ENCODE measurements at regions not wholly inside any gene's neighbourhood (a gene's known extent, or its start where the extent isn't known, plus 50 kb on each side); places are given as distances from the start of the nearest gene placed in this dataset.

DNA sequence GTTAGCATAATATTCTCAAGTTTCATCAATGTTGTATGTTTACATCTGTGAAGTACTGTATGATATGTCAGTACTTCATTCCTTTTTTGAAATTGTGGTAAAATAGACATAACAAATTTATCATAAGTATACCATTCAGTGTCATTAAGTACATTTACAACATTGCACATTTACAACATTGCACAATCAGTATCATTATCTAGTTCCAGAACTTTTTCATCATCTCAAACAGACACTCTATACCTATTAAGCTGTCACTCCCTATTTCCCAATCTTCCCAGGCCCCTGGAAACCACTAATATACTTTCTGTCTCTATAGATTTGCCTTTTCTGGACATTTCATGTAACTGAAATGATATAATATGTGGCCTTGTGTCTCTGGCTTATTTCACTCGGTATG lies 75.1 kb upstream of the ATG10 start:
- Histone ChIP-seq H3K79me2 (ENCODE audit: control insufficient read depth, insufficient read depth, low read length) (no peaks in the 10 kb centered on the region), H3K27ac (ENCODE audit: low read length in 2 of 2) (no peak overlapping the region), H3K4me2 (replicated peaks; ENCODE audit: low read depth, low read length, poor library complexity, severe bottlenecking) (no peak overlapping the region), H3K4me3 (ENCODE audit: control extremely low read depth in 1 of 5, extremely low read depth in 1 of 5, insufficient read depth in 1 of 5, low read depth in 2 of 5, low read length in 4 of 5) (no peak overlapping the region), H2AFZ (ENCODE audit: insufficient read depth, low read depth, low read length, poor library complexity, severe bottlenecking) (no peak overlapping the region), H3K9me3 (ENCODE audit: control extremely low read depth in 1 of 3, control insufficient read depth in 2 of 3, insufficient read depth in 1 of 3, low read length in 2 of 3) (peaks cover 0 to 5% (median 5%) of the 10 kb centered on the region in 3 donors), H3K9ac (ENCODE audit: low read length) (no peak overlapping the region), H3K27me3 (replicated peaks in 1 of 4; ENCODE audit: control extremely low read depth in 1 of 4, control insufficient read depth in 3 of 4, insufficient read depth in 4 of 4, low read length in 3 of 4) (no peaks in the 10 kb centered on the region), H4K20me1 (ENCODE audit: control insufficient read depth, insufficient read depth, low read length, poor library complexity, severe bottlenecking) (no peaks in the 10 kb centered on the region), H3K4me1 (ENCODE audit: control insufficient read depth in 2 of 2, insufficient read depth in 2 of 2, low read length in 2 of 2) (no peaks in the 10 kb centered on the region), H3K36me3 (replicated peaks in 1 of 2; ENCODE audit: control extremely low read depth in 1 of 2, control insufficient read depth in 1 of 2, extremely low read depth in 1 of 2, insufficient read depth in 2 of 2, low read length in 1 of 2) (no peaks in the 10 kb centered on the region)
- Mint-ChIP-seq H3K27me3 (peaks cover 3% of the 10 kb centered on the region), H3K4me3 (no peak overlapping the region), H3K4me1 (peaks cover 4% of the 10 kb centered on the region), H3K27ac (no peak overlapping the region), H3K9me3 (ENCODE audit: insufficient read depth) (peaks cover 12% of the 10 kb centered on the region)
- WGBS (ENCODE audit: insufficient coverage): no CpG with 5 or more reads among the region's 1 CpG
- intact Hi-C loops (cut with micrococcal nuclease): no loop called here
- TF ChIP-seq EZH2 (IDR thresholded peaks at IDR 0.05; ENCODE audit: borderline replicate concordance, insufficient read depth, low read depth, low read length, poor library complexity, severe bottlenecking): no peak
- TF ChIP-seq, protein P1, sequence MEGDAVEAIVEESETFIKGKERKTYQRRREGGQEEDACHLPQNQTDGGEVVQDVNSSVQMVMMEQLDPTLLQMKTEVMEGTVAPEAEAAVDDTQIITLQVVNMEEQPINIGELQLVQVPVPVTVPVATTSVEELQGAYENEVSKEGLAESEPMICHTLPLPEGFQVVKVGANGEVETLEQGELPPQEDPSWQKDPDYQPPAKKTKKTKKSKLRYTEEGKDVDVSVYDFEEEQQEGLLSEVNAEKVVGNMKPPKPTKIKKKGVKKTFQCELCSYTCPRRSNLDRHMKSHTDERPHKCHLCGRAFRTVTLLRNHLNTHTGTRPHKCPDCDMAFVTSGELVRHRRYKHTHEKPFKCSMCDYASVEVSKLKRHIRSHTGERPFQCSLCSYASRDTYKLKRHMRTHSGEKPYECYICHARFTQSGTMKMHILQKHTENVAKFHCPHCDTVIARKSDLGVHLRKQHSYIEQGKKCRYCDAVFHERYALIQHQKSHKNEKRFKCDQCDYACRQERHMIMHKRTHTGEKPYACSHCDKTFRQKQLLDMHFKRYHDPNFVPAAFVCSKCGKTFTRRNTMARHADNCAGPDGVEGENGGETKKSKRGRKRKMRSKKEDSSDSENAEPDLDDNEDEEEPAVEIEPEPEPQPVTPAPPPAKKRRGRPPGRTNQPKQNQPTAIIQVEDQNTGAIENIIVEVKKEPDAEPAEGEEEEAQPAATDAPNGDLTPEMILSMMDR (IDR thresholded peaks at IDR 0.05): no peak
- CTCF ChIA-PET: no interaction called here
- no peak for ATAC-seq (ENCODE audit: low read depth)
- DNase-seq: no peak
- POLR2A ChIA-PET: no interaction called here

DNA sequence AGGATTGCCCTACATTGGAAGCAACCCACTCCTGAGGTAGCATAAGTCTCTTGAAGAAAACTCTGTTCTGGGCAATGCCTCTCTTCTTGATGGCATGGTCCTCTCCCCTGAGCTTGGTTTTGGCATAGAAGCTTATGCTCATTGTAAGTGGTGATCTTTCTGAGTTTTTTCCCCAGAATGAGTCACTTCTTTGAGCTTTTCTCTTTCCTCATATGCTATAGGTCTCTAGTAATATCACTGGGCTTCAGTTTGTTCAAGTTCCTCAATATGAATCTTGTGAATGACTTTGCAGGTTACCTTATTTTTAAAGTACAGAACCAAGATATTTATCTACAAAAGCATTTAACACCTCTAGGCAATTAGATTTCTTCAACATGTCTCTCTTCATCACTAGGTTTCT lies 76.5 kb upstream of the ATG10 start:
- POLR2A ChIA-PET: no interaction called here
- no peak overlapping the region for H3K4me3 ChIP-seq (ENCODE audit: control extremely low read depth in 1 of 5, extremely low read depth in 1 of 5, insufficient read depth in 1 of 5, low read depth in 2 of 5, low read length in 4 of 5)
- TF ChIP-seq, protein P1 (IDR thresholded peaks at IDR 0.05): no peak
- no peak for TF ChIP-seq EZH2 (IDR thresholded peaks at IDR 0.05; ENCODE audit: borderline replicate concordance, insufficient read depth, low read depth, low read length, poor library complexity, severe bottlenecking)
- ATAC-seq (ENCODE audit: low read depth): no peak
- no peak overlapping the region for H3K9ac ChIP-seq (ENCODE audit: low read length)
- Mint-ChIP-seq H3K27ac (no peak overlapping the region), H3K27me3 (peaks cover 3% of the 10 kb centered on the region), H3K4me1 (peaks cover 4% of the 10 kb centered on the region), H3K9me3 (ENCODE audit: insufficient read depth) (peaks cover 4% of the 10 kb centered on the region), H3K4me3 (no peak overlapping the region)
- CTCF ChIA-PET: no interaction called here
- H3K27me3 ChIP-seq (replicated peaks in 1 of 4; ENCODE audit: control extremely low read depth in 1 of 4, control insufficient read depth in 3 of 4, insufficient read depth in 4 of 4, low read length in 3 of 4): no peaks in the 10 kb centered on the region
- H3K4me1 ChIP-seq (ENCODE audit: control insufficient read depth in 2 of 2, insufficient read depth in 2 of 2, low read length in 2 of 2): no peaks in the 10 kb centered on the region
- no peaks in the 10 kb centered on the region for H3K36me3 ChIP-seq (replicated peaks in 1 of 2; ENCODE audit: control extremely low read depth in 1 of 2, control insufficient read depth in 1 of 2, extremely low read depth in 1 of 2, insufficient read depth in 2 of 2, low read length in 1 of 2)
- no peaks in the 10 kb centered on the region for H4K20me1 ChIP-seq (ENCODE audit: control insufficient read depth, insufficient read depth, low read length, poor library complexity, severe bottlenecking)
- H3K27ac ChIP-seq (ENCODE audit: low read length in 2 of 2): no peak overlapping the region
- intact Hi-C loops (cut with micrococcal nuclease): no loop called here
- DNase-seq: no peak
- H3K9me3 ChIP-seq (ENCODE audit: control extremely low read depth in 1 of 3, control insufficient read depth in 2 of 3, insufficient read depth in 1 of 3, low read length in 2 of 3): peaks cover 0 to 8% (median 0%) of the 10 kb centered on the region in 3 donors
- H3K4me2 ChIP-seq (replicated peaks; ENCODE audit: low read depth, low read length, poor library complexity, severe bottlenecking): no peak overlapping the region
- H2AFZ ChIP-seq (ENCODE audit: insufficient read depth, low read depth, low read length, poor library complexity, severe bottlenecking): no peak overlapping the region
- H3K79me2 ChIP-seq (ENCODE audit: control insufficient read depth, insufficient read depth, low read length): no peaks in the 10 kb centered on the region

Data from B cell (primary cell).